GM18519 (cell line): ENCODE measurements at regions not wholly inside any gene's neighbourhood (a gene's known extent, or its start where the extent isn't known, plus 50 kb on each side); places are given as distances from the start of the nearest gene placed in this dataset.

Source experiments
- ATAC-seq: cut with Tn5 transposase; IDR thresholded peaks from one replicate; pipeline ENCODE4 v1.9.1; 2021; ENCODE audit warnings: mild to moderate bottlenecking, moderate library complexity; ENCODE audit not compliant: unreplicated experiment, low FRiP score

DNA sequence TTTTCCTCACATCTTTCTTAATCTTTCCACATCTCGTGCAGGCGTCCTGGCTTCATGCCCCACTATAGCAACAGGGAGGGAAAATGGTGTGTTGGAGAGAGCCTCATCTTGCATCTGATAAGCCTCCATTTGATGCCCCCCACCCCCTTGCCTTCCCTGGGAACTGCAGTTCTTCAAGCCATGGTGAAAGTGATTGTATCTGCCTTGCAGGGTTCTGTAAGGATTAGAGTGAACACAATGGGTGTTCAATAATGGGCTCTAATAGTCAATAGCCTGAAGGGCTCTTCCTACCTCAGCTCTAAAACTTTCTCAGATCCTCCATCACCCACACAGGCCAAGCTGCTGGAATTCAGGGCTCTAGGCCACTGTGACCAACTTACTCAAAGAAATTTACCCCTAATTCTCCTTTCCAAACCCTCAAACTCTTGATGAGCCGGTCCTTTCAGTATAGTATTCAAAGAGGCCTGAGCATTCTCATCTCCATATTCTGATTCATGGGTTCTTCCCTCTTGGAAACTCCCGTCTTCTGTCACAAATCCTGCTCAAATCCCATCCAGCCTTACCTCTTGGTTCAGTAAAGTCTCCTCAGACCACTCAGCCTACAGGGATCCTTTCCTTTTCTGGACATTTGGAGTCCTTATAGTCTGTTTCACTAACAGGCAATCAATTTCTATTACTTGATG, 128.3 kb upstream of the TRIM2 start:
- no peak for ATAC-seq

GRCh38 chr4:153076861-153077260, 127.4 kb upstream of the TRIM2 start:
- ATAC-seq = no peak

DNA sequence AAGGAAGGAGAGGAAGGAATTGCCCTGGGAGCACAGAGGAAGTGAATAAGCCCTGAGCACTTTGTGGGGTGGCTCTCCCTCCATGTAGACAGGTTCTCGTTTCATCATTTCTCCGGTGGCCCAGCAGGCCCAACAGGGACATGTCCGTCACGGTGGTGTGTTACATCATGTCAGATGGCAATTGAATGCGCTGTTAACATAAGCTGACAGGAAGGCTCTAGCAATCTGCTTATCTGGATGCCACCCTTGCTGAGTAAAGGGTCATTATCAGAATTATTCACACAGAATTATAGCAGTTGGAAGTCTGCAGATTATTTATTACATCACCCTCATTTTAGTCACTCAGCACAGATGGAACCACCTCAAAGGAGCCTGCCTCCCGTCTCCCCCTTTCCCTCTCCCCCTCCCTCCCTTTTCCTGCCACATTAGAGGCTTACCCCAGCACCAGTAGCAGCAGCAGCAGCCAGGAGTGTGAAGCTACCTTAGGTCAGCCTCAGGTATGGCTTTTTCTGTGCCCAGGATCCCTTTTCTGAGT, 124.3 kb upstream of the TRIM2 start:
- no peak for ATAC-seq

DNA sequence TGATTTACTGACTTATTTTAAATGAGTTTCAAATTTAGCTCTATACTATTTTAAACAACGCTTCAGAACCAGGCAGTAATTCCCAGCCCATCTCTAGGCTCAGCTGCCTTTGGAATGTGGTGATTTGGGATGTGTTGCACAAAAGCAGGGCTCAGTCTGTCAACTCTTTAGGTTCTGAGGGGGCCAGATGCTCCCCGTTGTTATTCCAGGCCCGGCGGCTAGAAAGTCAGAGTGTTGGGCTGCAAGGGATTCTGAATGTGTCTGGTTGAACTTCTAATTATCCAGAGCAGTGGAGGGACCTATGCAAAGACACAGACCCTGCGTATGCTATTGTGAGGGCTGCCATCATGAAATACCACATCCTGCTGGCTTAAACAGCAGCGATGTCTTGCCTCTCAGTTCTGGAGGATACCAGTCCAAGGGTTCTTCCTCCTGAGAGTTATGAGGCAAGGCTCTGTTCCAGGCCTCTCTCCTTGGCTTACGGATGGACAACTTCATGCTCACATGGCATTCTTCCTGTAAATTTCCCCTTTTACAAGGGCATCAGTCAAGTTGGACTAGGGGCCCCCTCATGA, 123.2 kb upstream of the TRIM2 start:
- ATAC-seq = no peak

DNA sequence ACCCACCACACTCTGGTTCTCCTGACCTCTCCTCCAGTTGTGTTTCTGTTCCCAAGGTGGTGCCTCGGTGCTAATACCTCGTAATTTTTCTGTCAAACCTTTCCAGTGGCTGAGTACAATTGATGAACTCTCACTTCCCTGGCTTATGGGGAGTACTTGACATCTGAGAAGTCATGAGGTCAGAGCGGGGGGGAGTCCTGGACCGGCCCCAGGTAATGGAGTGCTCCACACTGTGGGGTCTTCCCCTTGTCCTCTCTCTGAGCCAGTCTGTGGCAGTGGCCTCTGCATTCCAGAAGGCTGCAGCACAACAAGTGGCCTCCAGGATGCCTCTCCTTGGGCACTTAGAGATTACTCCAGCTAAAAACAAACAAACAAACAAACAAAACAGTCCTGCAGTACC, 122.5 kb upstream of the TRIM2 start:
- no peak for ATAC-seq

GRCh38 chr4:153082322-153083301, 121.6 kb upstream of the TRIM2 start:
- ATAC-seq = no peak

DNA sequence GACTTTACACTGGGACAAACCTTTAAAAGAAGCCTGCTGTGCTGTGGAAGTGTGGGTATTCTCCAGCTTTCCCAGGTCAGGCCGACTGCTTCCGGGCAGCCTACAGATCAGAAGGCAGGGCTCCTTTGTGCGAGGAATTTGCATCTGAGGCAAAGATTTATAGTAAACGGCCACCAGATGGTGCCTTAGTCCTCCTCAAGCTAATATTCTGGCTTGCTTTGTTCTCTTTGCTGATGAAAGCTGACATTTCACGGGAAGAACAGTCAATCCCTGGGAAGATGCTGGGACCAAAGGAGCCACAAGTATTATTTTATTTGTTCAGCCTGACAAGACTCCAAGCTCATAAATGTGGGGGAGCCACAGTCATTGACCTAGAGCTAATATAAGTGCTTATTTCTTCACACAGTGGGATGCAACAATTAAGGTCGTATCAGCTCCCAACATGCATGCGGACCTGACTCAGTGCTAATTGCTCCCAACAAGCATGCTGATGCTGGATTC, 120.7 kb upstream of the TRIM2 start:
- peak; percentile 56 for ATAC-seq

GRCh38 chr4:153084224-153084979, 119.8 kb upstream of the TRIM2 start:
- no peak for ATAC-seq

- no peak for ATAC-seq
Measured at GRCh38 chr4:153084980-153085630, 119.1 kb upstream of the TRIM2 start.

- ATAC-seq = no peak
Measured at GRCh38 chr4:153087671-153088194, 116.5 kb upstream of the TRIM2 start.

GRCh38 chr4:153089742-153090141, 114.5 kb upstream of the TRIM2 start:
- no peak for ATAC-seq

DNA sequence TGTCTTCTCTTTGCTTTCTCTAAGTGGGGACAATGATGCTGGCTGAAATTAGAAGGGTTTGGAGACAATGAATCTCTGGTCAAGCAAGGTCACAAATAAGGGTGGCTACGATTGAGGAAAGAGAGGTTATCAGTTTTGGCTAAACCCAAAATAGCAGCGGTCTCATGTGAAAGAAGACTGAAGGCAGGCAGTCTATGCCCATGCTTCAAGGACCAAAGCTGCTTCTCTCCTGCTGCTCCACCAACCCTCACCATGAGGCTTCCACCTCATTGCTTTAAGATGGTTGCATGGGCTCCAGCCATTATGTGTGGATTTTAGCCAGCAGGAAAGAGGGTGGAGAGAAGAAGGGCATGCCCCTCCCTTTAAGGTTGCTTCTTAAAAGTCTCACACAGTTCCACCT, 114.1 kb upstream of the TRIM2 start:
- ATAC-seq = no peak

DNA sequence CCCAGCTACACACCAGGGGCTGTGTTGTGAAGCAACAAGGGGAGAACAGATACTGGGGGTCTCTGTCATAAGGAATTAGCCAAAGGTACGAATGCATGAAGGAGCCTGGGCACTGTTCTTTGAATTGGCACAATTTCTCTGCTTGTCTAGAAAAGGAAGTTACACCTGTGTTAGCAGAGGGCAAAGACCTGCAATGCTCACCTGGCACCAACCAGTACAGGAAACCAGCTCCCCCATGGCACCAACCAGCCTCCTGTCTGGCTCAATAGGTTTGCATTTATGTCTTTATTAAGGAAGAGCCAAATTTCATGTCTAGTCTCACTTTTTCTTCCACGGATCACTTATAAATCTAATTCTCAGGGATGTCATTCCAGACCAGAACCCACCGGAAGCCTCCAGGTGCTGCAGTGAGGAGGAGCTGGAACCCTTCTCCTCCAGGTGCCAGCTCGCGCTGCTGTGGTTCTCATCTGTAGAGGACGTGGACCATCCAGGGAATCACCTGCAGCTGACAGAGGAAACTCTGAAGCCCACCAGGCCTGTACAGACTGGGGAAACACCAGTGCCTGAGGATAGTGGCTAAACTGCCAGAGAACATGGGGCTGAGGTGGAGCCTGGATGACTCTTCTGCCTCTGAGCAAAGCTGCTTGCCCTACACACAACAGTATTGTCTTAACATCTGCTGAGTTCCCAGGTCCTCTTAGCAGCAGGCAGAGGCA, 113.4 kb upstream of the TRIM2 start:
- ATAC-seq = no peak

DNA sequence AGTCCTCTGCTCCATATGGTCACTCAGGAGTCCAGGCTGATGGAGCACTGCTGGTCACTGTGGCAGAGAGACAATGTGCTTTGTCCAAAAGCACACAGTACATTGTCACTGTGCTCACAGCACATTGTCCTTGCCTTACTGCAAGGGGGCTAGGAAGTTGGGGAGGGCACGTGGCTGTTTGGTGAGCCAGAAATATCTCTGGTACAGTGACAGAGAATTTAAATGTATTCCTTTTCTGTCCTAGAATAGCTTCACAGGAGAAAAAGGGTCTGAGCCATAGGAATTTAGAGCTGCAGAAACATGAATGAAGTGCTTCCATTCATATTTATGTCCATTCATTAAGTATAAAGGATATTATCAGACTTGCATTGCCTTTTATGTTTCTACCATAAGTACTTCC, 110.8 kb upstream of the TRIM2 start:
- ATAC-seq = no peak

DNA sequence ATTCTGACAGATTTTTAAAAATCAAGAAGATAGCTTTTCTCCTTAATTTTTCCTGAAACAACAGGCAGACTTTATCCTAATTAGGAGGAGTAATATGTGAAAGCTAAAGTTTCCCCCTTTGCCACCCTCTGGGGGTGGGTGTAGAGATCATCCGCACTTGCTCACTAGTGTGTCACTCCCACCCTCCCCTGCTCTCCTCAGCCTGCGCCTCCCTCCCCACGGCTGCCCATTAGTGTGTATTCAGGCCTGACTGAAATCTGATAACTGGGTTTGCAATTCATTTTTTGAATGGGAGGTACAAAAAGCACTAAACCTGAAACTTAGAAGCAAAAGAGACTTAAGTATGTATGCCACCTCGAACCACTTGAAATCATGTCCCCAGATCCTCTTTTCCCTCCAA, 110.4 kb upstream of the TRIM2 start:
- ATAC-seq = no peak

DNA sequence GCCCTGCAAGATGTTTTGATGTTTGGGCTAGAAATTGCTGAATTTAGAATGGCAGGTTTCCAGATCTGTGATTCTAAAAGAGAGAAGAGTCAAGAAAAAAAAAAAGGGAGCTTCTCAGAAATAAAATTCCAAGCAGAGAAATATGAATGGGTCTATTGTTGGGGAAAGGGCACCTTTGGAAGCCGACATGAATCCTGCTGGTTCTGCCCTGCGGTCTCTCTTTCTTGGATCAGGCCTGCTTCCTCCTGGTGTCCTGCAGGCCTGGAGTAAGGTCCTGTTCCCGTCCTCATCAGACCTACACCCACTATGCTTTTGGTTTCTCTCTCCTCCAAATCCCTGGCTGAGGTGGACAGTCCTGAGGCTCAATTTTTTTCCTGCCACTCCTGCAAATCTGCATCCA, 109.8 kb upstream of the TRIM2 start:
- no peak for ATAC-seq

DNA sequence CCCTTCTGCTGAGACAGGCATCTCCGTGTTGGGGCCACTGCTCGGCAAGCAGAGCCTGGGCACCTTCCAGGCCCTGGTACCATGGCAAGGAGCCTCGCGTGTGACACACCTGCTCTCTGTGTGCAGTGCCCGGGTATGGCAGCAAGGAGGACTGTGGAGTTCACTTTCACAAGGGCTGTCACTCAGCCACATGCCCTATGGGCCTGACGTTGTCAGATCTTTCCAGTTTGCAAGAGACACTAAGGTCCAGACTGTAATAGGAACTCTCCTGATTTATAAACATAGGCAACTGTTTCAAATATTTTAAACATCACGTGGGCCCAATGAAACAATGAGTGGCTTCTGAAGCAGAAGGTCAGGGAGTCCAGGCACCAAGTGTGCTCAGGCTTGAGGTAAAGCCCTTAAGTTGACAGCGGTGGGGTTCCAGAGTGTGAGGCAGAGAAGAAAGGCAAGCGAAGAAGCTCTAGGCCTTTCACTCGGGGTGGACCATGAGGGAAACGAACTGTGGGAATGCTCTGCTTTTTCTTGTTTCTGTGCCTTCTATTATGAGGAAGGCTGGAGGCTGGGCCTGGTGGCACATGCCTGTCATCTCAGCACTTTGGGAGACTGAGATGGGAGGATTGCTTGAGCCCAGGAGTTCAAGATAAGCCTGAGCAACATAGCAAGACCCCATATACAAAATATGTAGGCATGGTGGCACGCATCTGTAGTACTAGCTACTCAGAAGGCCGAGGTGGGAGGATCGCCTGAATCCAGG, 108.6 kb upstream of the TRIM2 start:
- no peak for ATAC-seq

- ATAC-seq = no peak
Measured at GRCh38 chr4:153096344-153096743, 107.9 kb upstream of the TRIM2 start.
